ENCODE measurements at regions not wholly inside any gene's neighbourhood (a gene's known extent, or its start where the extent isn't known, plus 50 kb on each side); places are given as distances from the start of the nearest gene placed in this dataset.

GRCh38 chr11:131111775-131112174 lies 195.5 kb upstream of the SNX19 start:
- POLR2A ChIA-PET, result no interaction called here
- H3K27me3 Mint-ChIP-seq (ENCODE audit: insufficient read depth, unreplicated experiment), result peaks cover 3% of the 10 kb centered on the region
- Histone ChIP-seq H3K36me3 (ENCODE audit: control insufficient read depth, insufficient read depth, low read length) (no peaks in the 10 kb centered on the region), H3K27me3 (replicated peaks; ENCODE audit: control insufficient read depth, insufficient read depth, low read length) (no peaks in the 10 kb centered on the region), H3K4me3 (ENCODE audit: low read depth, low read length) (no peak overlapping the region), H3K4me1 (no peaks in the 10 kb centered on the region), H3K9me3 (peaks cover 22% of the 10 kb centered on the region)
- no peaks in the 10 kb centered on the region for H3K4me1 Mint-ChIP-seq (ENCODE audit: low read depth, unreplicated experiment)
- intact Hi-C loops (cut with micrococcal nuclease; ENCODE audit: unreplicated experiment), result no loop called here
- no peak overlapping the region for H3K4me3 Mint-ChIP-seq (ENCODE audit: unreplicated experiment)
- no peak for TF ChIP-seq CTCF (IDR thresholded peaks at IDR 0.05; ENCODE audit: insufficient read depth in 1 of 2, low read depth in 1 of 2, low read length in 1 of 2, severe bottlenecking in 1 of 2, unreplicated experiment in 1 of 2)
- peaks cover 12% of the 10 kb centered on the region for H3K9me3 Mint-ChIP-seq (ENCODE audit: unreplicated experiment)
- no peaks in the 10 kb centered on the region for H3K36me3 Mint-ChIP-seq (ENCODE audit: insufficient read depth, unreplicated experiment)
- DNase-seq, result no peak
- no TSS peak for BruUV-seq (replicated peaks)
- no peak overlapping the region for H3K27ac Mint-ChIP-seq (ENCODE audit: unreplicated experiment)
- CTCF ChIA-PET, result no interaction called here

- no peak for DNase-seq
- Histone ChIP-seq H3K9me3 (no peaks in the 10 kb centered on the region), H3K4me1 (no peaks in the 10 kb centered on the region), H3K4me3 (ENCODE audit: low read depth, low read length) (no peak overlapping the region), H3K36me3 (ENCODE audit: control insufficient read depth, insufficient read depth, low read length) (no peaks in the 10 kb centered on the region), H3K27me3 (replicated peaks; ENCODE audit: control insufficient read depth, insufficient read depth, low read length) (no peaks in the 10 kb centered on the region)
- BruUV-seq (replicated peaks), result no TSS peak
- no peak for TF ChIP-seq CTCF (IDR thresholded peaks at IDR 0.05; ENCODE audit: insufficient read depth in 1 of 2, low read depth in 1 of 2, low read length in 1 of 2, severe bottlenecking in 1 of 2, unreplicated experiment in 1 of 2)
- POLR2A ChIA-PET, result no interaction called here
- Mint-ChIP-seq H3K36me3 (ENCODE audit: insufficient read depth, unreplicated experiment) (no peaks in the 10 kb centered on the region), H3K4me1 (ENCODE audit: low read depth, unreplicated experiment) (no peaks in the 10 kb centered on the region), H3K9me3 (ENCODE audit: unreplicated experiment) (no peaks in the 10 kb centered on the region), H3K4me3 (ENCODE audit: unreplicated experiment) (no peak overlapping the region), H3K27ac (ENCODE audit: unreplicated experiment) (no peak overlapping the region), H3K27me3 (ENCODE audit: insufficient read depth, unreplicated experiment) (peaks cover 12% of the 10 kb centered on the region)
- intact Hi-C loops (cut with micrococcal nuclease; ENCODE audit: unreplicated experiment), result no loop called here
- CTCF ChIA-PET, result no interaction called here
Observed at GRCh38 chr11:131118247-131118646, 202.0 kb upstream of the SNX19 start.

GRCh38 chr11:131121426-131122333 lies 205.4 kb upstream of the SNX19 start:
- Mint-ChIP-seq H3K4me1 (ENCODE audit: low read depth, unreplicated experiment) (no peaks in the 10 kb centered on the region), H3K36me3 (ENCODE audit: insufficient read depth, unreplicated experiment) (no peaks in the 10 kb centered on the region), H3K9me3 (ENCODE audit: unreplicated experiment) (peaks cover 16% of the 10 kb centered on the region), H3K27ac (ENCODE audit: unreplicated experiment) (no peak overlapping the region), H3K27me3 (ENCODE audit: insufficient read depth, unreplicated experiment) (peaks cover 20% of the 10 kb centered on the region), H3K4me3 (ENCODE audit: unreplicated experiment) (no peak overlapping the region)
- no TSS peak for BruUV-seq (replicated peaks)
- Histone ChIP-seq H3K27me3 (replicated peaks; ENCODE audit: control insufficient read depth, insufficient read depth, low read length) (no peaks in the 10 kb centered on the region), H3K4me3 (ENCODE audit: low read depth, low read length) (no peak overlapping the region), H3K9me3 (no peaks in the 10 kb centered on the region), H3K4me1 (no peaks in the 10 kb centered on the region), H3K36me3 (ENCODE audit: control insufficient read depth, insufficient read depth, low read length) (no peaks in the 10 kb centered on the region)
- POLR2A ChIA-PET, result no interaction called here
- no peak for TF ChIP-seq CTCF (IDR thresholded peaks at IDR 0.05; ENCODE audit: insufficient read depth in 1 of 2, low read depth in 1 of 2, low read length in 1 of 2, severe bottlenecking in 1 of 2, unreplicated experiment in 1 of 2)
- intact Hi-C loops (cut with micrococcal nuclease; ENCODE audit: unreplicated experiment), result no loop called here
- CTCF ChIA-PET, result no interaction called here
- no peak for DNase-seq
